ENCODE measurements at regions not wholly inside any gene's neighbourhood (a gene's known extent, or its start where the extent isn't known, plus 50 kb on each side); places are given as distances from the start of the nearest gene placed in this dataset.

DNA sequence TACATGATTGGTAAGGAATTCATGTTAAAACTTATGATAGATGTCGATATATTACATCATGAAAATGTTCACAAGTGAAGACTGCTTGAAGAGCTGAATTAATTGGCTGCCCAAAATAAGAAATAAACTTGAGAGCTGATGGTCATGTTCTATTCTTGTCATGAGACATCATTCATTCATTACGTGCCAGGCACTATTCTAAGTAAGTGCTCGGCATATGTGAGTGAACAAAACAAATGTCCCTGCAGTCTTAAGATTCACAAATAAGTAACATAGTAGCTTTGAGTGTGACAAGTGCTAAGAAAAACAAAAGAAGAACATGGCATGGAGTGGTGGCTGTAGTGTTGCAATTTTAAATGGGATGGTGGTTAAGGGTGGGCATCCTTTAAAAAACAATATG is 329.3 kb downstream of the SUCLA2 start:
- H3K27me3 Mint-ChIP-seq = no peaks in the 10 kb centered on the region
- no peak overlapping the region for H3K4me3 Mint-ChIP-seq
- ChIA-PET POLR2A (no interaction called here), CTCF (no interaction called here)
- ATAC-seq (no peak), DNase-seq (no peak)
- intact Hi-C loops (cut with micrococcal nuclease) = no loop called here
- H3K4me1 Mint-ChIP-seq (ENCODE audit: low read depth) = no peaks in the 10 kb centered on the region
- no peak overlapping the region for H3K27ac Mint-ChIP-seq
- no peak for TF ChIP-seq CTCF (IDR thresholded peaks at IDR 0.05)
- H3K36me3 Mint-ChIP-seq (ENCODE audit: low read depth) = no peaks in the 10 kb centered on the region
- H3K9me3 Mint-ChIP-seq = peaks cover 1% of the 10 kb centered on the region

DNA sequence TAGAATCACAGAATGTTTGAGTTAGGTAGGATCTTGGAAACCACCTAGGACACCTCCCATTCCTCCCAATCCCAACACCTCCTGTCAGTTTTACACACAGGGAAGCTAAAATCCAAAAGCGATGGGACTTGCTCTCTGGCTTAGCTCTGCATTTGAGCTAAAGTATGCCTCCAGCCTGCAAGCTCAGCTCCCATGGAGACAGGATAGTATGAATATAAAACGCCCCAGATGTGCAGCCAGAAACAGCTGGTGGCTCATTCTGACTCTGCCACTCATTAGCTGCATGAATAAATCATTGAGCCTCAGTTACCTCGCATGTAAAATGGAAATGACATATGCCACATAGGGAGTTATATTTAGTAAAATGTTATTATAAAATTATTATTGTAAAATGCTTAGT is 336.0 kb downstream of the SUCLA2 start:
- DNase-seq (no peak), ATAC-seq (no peak)
- intact Hi-C loops (cut with micrococcal nuclease) = no loop called here
- H3K4me3 Mint-ChIP-seq = no peak overlapping the region
- TF ChIP-seq CTCF (IDR thresholded peaks at IDR 0.05) = no peak
- ChIA-PET CTCF (no interaction called here), POLR2A (no interaction called here)
- H3K9me3 Mint-ChIP-seq = peaks cover 1% of the 10 kb centered on the region
- no peaks in the 10 kb centered on the region for H3K27me3 Mint-ChIP-seq
- H3K36me3 Mint-ChIP-seq (ENCODE audit: low read depth) = no peaks in the 10 kb centered on the region
- H3K4me1 Mint-ChIP-seq (ENCODE audit: low read depth) = no peaks in the 10 kb centered on the region
- H3K27ac Mint-ChIP-seq = no peak overlapping the region

GRCh38 chr13:47661076-47661475 is 340.0 kb downstream of the SUCLA2 start:
- CTCF ChIA-PET = interaction anchor here (1.6 kb wide), 1 partner anchor 16 kb away, joined by 3 read pairs; no protein-coding TSS in a partner anchor
- Mint-ChIP-seq H3K4me1 (ENCODE audit: low read depth) (no peaks in the 10 kb centered on the region), H3K27ac (no peak overlapping the region), H3K4me3 (no peak overlapping the region), H3K27me3 (no peaks in the 10 kb centered on the region), H3K9me3 (no peaks in the 10 kb centered on the region), H3K36me3 (ENCODE audit: low read depth) (no peaks in the 10 kb centered on the region)
- POLR2A ChIA-PET = no interaction called here
- no peak for TF ChIP-seq CTCF (IDR thresholded peaks at IDR 0.05)
- intact Hi-C loops (cut with micrococcal nuclease) = no loop called here
- ATAC-seq = no peak
- no peak for DNase-seq

DNA sequence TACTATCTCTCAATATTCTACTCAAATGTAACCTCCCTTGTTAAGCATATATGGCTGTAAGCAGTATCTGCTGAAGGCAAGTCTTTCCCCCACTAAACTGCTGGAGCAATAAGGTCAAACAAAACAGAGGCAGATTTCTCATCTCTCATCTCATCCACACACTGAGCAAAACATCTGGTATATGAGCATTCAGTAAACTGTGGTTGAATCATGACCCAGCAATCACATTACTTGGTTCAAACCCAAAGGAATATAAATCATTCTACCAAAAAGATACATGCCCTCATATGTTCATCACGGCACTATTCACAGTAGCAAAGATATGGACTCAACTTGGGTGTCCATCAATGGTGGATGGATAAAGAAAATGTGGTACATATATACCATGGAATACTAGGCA is 344.4 kb downstream of the SUCLA2 start:
- DNase-seq (no peak), ATAC-seq (no peak)
- no peak overlapping the region for H3K27ac Mint-ChIP-seq
- H3K9me3 Mint-ChIP-seq = no peaks in the 10 kb centered on the region
- H3K4me1 Mint-ChIP-seq (ENCODE audit: low read depth) = no peaks in the 10 kb centered on the region
- no peak overlapping the region for H3K4me3 Mint-ChIP-seq
- TF ChIP-seq CTCF (IDR thresholded peaks at IDR 0.05) = no peak
- H3K36me3 Mint-ChIP-seq (ENCODE audit: low read depth) = no peaks in the 10 kb centered on the region
- ChIA-PET POLR2A (no interaction called here), CTCF (no interaction called here)
- intact Hi-C loops (cut with micrococcal nuclease) = no loop called here
- peaks cover 4% of the 10 kb centered on the region for H3K27me3 Mint-ChIP-seq

- intact Hi-C loops (cut with micrococcal nuclease) = no loop called here
- H3K4me3 Mint-ChIP-seq = no peak overlapping the region
- CTCF ChIA-PET = no interaction called here
- ATAC-seq = no peak
- TF ChIP-seq CTCF (IDR thresholded peaks at IDR 0.05) = no peak
- DNase-seq = no peak
- H3K36me3 Mint-ChIP-seq (ENCODE audit: low read depth) = no peaks in the 10 kb centered on the region
- H3K4me1 Mint-ChIP-seq (ENCODE audit: low read depth) = no peaks in the 10 kb centered on the region
- no peak overlapping the region for H3K27ac Mint-ChIP-seq
- POLR2A ChIA-PET = no interaction called here
- peaks cover 5% of the 10 kb centered on the region for H3K27me3 Mint-ChIP-seq
- no peaks in the 10 kb centered on the region for H3K9me3 Mint-ChIP-seq
These were observed 350.9 kb downstream of the SUCLA2 start for GRCh38 chr13:47650209-47650608.
